HG03571 (cell line): ENCODE measurements at regions not wholly inside any gene's neighbourhood (a gene's known extent, or its start where the extent isn't known, plus 50 kb on each side); places are given as distances from the start of the nearest gene placed in this dataset.

ENCODE experiments used
- ATAC-seq: cut with Tn5 transposase; IDR thresholded peaks from one replicate; pipeline ENCODE4 v1.9.1; 2021; ENCODE audit not compliant: unreplicated experiment

DNA sequence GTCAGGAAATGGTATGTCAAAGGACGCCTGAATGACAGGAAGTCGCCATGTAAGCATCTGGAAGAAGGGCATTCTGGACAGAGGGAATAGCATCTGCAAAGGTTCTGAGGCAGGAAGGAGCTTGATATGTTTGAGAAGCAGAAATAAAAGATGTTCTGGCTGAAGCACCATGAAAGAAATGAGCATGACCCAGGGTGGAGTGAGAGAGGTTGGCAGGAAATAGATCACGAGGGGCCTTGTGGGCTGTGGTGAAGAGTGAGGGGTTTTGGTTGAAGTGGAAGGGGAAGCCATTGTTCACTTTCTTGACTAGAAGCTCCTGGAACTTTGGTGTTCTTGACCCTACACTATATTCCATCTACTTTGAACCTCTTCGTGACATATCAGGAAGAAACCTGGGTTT lies 99.4 kb upstream of the PARP11 start:
- no peak for ATAC-seq

DNA sequence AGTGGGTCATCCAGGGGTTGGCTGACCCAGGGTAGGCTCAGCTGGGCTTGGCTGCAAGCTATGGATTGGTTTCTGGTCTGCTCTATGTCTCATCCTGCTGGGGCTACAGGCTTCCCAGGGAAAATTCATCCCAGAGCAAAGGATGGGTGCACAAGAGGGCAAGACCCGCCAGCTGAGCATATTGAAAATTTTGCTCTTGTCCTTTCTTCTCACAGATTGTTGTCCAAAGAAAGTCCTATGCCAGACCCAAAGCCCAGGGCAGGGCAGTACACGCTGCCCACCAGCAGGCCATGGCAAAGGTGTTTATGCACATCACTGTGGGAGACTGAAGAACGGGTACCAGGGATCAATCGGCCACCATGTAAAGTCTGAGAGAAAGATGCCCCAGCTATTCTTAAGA lies 95.3 kb upstream of the PARP11 start:
- no peak for ATAC-seq

DNA sequence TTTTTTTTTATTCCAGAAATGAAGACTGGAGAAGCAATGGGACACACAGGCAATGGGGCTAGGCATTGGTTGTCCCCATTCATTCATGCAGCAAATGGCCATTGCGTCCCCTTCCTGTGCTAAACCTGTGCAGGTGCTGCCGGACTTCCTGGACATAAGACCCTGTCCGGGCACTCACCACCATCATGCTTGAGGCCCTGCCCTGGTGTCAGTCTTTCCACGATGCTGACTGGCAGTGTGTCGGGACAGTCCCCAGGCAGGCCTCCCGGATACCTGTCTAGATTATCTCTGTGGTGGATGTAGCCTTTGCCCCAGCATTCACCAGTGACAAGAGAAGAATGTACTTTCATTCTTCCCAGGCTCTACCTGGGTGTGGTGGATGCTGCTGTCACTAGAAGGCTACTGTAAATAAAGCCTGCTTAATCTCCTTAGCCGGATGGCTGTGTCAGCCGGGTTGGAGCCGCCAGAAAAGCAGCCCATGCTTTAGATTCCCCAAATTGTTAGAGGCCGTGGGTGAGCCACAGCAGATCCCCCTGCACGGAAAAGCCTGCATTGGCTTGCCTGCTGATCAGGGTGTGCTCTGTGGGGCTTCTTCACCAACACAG lies 94.5 kb upstream of the PARP11 start:
- ATAC-seq = no peak

DNA sequence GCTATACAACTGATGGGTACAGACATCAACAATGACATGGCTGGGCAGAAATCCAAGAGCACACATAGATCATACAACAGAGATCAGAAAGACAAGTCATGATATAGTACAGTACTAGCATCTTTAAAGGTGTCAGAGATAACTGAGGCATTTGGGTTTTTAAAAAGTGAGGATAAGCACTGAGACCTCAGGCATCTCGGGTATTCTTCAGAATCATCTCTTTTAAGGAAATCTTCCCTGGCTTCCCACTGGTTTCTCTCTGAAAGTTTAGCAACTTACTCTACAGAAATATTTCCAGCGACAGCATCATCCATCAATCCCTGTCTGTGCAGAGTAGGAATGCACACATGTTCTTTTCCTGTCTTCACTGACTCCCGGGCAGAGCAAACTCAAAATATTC lies 93.2 kb upstream of the PARP11 start:
- ATAC-seq = no peak

DNA sequence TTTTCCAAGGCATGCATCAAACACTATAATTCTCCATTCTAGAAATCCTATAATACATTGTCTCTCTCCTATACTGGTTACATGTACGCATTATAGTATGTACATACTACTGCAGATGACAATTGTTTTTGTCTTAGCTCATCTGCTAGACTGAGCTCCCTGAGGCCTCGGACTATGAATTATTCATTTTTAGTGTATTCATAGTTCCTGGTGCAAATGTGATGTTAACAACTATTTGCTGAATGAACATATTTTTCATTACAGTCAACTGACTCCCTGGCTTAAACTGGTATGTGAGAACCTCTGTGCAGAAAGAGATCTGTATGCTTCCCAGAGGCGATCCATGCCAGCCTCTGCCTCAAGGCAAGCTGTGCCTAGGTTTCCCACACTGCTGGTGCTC lies 91.8 kb upstream of the PARP11 start:
- ATAC-seq = no peak

DNA sequence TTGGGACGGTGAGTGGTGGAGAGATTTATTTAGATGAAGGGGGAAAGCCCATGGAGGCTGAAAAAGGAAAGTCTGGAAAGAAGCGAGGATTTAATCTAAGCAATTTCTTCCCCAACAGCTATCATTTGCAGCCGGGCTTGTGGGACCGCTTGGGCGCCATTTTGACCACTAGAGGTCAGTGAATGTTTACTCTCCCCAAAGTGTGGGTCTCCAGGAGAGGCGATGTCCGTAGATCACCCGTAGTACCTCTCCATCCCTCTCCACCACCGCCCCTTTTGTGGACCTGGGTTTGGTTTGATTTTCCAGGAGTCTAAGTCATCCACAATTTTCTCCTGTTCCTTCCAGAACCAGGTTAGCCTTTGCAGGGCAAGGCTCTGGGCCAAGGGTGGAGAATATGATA lies 91.2 kb upstream of the PARP11 start:
- no peak for ATAC-seq

DNA sequence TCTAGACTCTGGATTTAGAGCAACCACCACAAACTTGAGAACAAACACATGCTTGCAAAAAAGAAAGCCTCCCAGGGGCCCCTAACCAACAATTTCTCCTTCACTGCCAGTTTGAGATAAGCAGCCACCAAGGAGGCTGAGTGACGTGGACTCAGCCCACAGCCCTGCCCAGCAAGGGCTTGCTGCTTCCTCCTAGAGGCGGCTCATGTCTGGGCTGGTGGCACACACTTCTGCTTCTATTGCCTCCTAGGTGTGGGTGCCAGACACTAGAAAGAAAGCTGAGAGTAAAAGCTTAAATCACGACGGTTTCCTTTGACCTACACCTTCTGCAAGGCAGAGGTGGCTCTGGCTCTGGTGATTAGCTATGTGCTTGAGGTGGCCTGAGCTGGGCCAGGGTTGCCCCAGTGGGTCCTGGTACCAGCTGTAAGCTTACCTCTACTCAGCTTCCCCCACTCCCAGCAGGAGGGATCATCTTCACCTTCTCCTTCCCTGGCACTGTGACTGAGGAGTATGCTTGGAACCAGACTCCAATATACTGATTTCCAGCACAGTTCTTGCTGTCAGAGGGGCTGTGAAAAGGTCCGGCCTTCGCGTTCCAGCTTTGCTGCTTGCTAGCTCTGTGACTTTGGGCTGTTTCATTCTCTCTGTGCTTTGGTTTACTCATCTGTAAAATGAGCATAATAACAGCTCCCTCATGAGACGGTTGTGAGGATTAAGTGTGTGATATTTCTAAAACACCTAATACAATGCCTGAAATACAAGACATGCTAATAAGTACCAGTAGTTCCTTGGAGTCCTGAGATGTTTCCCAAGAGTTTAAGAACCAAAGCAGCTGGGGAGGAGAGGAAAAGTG lies 89.7 kb upstream of the PARP11 start:
- ATAC-seq = no peak

DNA sequence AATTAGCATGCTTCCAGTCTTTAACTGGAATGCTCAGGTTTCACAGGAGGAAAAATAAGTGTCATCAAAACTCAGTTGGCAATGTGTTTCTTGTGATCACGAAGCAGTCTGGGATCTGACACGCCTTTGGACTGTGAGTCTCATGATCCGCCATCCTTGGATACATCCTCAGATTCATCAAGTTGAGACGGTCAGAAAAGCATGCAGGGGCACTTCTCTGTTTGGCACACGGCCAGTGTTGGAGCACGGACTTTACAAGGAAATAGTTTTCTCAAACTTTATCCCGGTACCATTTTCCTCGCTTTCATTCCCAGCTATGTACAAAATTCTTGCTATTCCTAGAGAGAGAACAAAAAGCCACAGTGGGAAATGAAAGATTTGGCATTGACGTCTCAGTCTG lies 88.4 kb upstream of the PARP11 start:
- ATAC-seq = no peak

DNA sequence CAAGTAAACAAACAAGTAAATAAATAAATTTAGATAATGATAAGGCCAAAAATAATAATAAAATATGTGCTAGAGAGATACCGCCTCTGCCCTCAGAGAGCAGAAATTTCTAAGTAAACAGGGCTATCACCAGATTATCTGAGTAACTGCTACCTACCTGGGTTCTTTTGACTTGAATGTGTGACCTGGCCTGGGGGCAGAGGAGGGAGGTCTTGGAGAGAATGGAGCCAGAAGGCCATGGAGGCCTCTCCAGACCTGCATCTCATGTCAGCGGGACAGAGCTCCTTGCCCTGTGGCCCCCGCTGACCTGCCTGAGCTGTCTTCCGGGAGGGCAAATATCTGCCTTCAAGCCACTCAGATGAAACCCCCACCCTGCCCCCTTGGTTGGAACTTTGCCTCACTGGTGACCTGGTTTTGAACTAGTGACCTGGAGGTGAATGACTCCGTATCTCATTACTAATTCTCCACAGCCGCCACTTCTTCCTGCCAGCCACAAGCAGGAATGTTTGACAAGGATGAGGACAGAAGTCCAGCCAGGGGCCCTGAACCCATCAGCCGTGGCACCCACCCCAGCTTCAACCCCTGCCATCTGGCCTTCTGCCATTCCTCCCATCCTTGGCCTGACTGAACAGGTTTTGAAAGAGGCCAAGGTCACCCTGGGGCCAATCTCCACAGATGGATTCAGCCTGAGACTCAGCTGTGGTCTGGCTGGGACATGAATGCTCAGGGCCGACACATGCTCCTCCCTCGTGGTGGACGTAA lies 86.8 kb upstream of the PARP11 start:
- ATAC-seq = no peak

DNA sequence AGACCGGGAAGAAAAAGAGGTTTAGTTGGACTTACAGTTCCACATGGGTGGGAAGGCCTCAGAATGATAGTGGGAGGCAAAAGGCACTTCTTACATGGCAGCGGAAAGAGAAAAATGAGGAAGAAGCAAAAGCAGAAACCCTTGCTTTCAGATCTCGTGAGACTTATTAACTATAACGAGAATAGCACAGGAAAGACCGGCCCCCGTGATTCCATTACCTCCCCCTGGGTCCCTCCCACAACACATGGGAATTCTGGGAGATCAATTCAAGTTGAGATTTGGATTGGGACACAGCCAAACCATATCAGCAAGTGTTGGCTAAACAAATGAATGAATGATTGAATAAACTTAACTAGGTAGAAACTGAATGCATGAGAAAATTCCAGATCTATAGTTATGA lies 85.3 kb upstream of the PARP11 start:
- ATAC-seq = no peak

DNA sequence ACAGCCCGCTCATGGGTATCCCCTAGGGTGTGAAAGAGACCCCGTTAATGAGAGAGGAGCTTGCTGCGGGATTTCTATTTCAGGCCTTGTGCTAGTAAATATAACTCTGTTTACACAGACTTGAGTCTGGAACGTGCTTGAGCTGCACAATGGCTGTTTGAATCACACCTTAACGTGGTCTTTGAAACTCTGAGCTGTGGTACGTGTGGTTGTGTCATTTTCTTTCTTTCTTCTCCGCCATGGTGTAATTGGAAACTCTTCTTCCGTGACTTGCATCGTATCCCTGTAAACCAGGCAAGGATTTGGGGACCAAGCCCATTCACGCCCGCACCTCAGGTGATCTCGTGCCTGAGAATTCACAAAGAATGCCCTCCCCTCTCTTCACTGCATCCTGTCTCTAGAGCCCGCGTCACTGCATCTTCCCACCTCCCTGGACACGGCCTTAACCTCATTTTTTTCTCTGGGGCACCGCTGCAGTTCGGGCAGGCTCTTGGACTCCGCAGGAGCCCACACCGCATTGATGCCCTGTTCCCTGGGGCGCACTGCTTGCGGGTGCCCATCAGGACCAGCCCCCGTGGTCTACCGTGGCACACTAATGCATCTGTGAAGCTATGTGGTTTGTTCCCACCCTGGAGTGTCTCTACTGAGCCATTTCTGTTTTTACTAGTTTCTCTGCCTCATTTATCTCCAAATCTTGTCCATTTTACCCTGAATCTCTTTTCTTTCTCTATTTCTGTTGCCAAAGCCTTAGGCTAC lies 78.4 kb upstream of the PARP11 start:
- no peak for ATAC-seq

DNA sequence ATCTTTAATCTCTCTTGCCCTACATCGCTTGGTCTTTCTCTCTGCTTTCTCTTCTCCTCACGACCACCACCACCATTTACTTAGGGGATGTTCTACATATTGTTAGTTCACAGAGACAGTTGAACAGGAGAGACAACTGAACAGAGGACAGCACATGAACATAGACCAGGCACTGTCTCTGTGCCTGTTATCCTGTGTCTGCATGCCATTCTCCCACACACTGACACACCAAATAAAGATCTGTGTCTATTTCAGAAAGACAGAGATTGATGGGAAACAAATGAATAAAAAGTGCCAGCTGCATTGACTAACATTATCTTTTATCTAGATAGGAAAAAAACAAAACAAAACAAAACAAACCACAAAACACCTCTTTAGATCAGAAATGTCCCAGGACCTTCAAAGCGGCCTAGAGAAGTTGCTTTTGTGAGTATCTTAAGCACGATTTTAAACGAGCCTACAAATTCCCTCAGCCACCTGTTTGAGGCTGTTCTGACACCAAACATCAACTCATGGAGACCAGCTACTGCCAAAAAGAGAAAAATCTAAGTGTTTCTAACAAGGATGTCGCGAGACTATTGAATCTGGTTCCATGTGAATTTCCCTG lies 77.6 kb upstream of the PARP11 start:
- ATAC-seq = no peak

DNA sequence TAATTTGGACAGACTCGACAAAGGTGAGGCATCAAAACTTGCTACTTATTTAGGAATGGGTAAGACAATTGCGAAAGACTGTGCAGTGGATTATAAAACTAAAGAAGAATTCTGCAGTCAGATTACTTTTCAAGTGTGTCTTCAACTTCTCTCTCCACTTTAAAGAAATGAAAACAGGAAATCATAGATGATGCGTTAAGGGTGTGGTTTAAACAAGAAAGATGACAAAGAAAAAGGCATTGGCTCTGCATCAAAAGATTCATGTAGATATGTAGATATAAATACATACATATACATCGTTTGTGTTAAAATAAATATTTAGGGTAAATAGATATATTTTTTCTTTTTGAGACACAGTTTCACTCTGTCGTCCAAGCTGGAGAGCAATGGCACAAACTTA lies 74.6 kb upstream of the PARP11 start:
- ATAC-seq = no peak

DNA sequence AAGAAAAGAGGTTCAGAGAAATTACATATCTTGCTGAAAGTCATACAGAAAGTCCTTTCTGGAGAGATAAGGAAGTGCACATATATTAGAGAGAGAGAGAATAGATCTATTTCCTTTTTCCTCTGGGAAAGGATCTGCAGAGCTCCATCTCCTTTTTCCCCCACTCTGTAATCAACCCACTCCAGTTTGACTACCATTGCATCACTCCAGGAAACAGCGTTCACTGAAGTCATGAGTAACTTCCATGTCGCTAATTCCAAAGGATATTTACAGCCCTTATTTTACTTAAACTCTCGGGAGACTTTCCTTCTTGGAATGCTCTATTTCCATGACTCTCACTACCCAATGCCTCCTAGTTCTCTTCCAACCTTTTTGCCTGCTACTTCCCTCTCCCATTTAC lies 72.5 kb upstream of the PARP11 start:
- ATAC-seq = no peak

DNA sequence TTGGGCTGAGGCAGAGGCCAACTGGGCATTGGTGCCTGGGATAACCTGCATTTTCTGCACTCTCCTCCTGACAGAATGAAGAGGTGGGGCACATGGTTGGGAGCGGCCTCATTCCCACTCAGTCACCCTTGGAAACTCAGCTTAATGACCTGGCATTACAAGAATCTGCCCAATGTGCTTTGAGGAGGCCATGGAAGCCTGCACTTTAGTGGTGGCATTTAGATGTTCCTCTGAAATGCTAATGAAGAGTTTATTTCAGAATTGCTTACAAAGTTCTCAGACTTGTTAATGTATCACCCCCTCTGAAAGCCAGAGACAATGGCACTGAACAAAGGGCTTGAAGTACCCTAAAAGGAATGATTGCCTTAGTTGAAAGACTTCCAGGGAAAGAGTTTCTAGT lies 71.4 kb upstream of the PARP11 start:
- no peak for ATAC-seq

DNA sequence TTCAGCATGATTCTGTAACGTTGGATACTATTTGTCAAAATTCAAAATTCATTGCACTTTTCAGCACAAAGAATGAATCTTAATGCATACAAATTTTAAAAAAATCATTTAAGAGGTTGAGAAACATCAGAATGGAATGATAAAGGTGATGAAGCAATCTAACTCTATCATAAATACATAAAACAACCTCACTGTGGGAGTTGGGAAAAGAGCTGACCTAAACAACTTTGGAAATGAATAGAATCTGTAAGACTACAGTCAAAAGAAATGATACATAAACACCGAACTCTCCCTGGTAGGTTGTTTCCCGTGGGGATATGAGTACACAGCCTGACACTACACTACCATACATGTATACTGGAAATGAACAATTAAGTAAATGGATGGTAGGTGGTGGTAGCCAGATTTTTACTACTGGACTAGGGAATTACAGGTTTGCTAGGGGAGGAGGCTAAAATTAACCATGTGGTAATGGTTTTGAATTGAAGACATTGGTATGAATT lies 64.9 kb upstream of the PARP11 start:
- no peak for ATAC-seq

DNA sequence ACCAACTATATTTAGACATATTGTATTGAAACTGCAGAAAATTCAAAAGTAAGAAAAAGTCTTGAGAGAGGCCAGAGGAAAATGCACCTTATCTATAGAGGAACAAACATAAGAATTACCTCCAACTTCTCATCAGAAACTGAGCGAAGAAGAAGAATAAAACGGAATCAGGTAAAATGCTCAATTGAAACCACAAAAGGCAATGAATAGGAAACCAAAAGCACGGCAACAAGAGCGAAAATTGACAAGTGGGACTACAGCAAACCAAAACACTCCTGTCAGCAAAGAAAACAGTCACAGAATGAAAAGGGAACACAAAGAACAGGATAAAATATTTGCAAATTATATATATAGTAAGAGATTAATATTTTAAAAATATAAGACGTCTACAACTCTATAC lies 61.9 kb upstream of the PARP11 start:
- no peak for ATAC-seq

DNA sequence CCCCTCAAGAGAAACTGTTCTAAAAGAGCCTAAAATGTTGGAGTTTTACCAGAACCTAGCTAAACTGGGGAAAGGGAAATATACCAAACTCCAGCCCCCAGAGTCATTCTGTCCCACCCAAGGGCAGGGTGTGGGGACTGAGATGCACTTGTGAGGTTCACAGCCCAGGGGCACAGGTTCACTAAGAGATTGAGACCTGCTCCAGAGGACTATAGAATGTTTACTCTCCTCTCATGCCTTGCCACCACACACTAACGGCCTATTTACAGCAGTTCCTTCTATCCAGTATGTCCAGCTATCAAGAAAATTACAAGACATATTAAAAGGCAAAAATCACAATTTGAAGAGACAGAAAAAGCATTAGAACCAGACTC lies 60.6 kb upstream of the PARP11 start:
- ATAC-seq = no peak

DNA sequence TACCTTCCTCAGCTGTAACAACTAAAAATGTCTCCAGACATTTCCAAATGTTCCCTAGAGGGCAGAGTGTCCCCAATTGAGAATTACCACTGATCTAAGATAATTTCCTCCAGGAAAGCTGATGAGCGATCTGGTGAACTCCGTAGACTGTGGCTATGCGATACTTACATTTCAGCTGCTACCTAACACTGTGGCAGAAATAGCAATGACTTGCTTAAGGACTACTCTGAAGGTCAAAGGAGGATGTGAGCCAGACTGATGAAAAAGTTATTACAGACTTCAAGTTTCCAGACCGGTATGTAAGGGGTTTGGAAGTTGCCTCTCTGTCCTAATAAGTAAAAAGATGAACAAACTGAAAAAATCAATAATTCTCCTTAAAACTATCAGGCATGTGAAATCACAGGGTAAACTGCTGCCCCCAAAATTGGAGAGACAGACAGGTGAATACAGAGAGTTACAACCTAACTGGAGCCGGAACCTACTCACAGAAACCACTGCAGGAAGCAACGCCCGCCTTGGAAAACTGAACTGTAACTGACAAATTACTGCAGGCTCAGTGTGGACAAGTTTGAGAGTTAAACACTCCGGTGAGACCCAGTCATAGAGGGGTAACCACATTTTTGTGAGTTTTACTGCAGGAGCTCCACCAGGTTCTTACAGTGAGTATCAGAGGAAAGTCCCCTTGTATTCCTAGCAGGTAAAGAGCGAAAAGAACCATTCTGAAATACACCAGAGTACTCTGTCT lies 60.0 kb upstream of the PARP11 start:
- no peak for ATAC-seq

DNA sequence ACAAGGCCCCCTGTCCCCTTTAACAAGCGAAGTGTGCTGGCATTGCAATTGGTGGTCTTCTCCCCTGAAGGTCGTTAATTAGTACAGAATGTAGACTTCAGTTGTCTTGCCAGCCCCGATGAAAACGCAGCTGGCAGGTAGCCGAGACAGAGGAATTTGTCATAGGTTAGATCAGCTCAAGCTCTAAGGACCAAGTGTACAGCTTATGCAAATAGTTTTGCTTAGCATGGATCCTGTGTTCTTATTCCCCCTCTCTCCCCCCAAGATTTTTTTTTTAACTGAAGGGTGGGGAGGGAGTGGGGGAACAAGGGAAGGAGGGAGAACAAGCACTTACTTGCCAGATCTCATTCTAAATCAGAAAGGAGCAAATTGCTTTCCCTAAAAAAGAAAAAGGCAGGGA lies 58.6 kb upstream of the PARP11 start:
- no peak for ATAC-seq
